Epithelial cell of proximal tubule (primary cell): ENCODE measurements at regions not wholly inside any gene's neighbourhood (a gene's known extent, or its start where the extent isn't known, plus 50 kb on each side); places are given as distances from the start of the nearest gene placed in this dataset.

Experiments used
- DNase-seq: peaks from one replicate; pipeline ENCODE4 v3.0.0-alpha.2; 2011; ENCODE audit warnings: low read depth
- H3K4me3 ChIP-seq: 2 replicates; pipeline ENCODE4 v1.5.1; 2011; ENCODE audit warnings: low read depth, mild to moderate bottlenecking, low read length
- TF ChIP-seq, protein P1 (sequence below): conservative IDR thresholded peaks from 2 replicates; pipeline ENCODE4 v1.5.1; 2012; ENCODE audit warnings: low read depth, mild to moderate bottlenecking, low read length

- TF ChIP-seq, protein P1, sequence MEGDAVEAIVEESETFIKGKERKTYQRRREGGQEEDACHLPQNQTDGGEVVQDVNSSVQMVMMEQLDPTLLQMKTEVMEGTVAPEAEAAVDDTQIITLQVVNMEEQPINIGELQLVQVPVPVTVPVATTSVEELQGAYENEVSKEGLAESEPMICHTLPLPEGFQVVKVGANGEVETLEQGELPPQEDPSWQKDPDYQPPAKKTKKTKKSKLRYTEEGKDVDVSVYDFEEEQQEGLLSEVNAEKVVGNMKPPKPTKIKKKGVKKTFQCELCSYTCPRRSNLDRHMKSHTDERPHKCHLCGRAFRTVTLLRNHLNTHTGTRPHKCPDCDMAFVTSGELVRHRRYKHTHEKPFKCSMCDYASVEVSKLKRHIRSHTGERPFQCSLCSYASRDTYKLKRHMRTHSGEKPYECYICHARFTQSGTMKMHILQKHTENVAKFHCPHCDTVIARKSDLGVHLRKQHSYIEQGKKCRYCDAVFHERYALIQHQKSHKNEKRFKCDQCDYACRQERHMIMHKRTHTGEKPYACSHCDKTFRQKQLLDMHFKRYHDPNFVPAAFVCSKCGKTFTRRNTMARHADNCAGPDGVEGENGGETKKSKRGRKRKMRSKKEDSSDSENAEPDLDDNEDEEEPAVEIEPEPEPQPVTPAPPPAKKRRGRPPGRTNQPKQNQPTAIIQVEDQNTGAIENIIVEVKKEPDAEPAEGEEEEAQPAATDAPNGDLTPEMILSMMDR: no peak
- no peak for DNase-seq
- H3K4me3 ChIP-seq: no peak overlapping the region
These were observed 1471.7 kb downstream of the CDH8 start for GRCh38 chr16:60564588-60564987.

GRCh38 chr16:60563166-60563565, 1473.1 kb downstream of the CDH8 start:
- TF ChIP-seq, protein P1: no peak
- DNase-seq: no peak
- no peak overlapping the region for H3K4me3 ChIP-seq

DNA sequence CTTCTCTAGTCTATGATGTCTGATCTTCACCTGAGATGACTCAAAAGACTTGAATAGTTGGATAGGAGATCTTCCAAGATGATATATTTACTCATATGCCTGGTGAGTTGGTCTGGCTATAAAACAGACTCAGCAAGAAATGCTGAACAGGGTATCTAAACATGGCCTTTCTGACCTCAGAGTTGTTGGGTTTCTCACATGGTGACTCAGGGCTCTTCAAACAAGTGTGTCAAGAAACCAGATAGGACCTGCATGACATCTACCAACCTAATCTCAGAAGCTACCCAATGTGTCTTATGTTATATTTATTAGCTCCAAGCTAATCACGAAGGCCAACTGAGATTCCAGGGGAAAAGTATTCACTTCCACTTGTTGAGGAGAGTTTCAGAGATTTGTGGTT, 1477.3 kb downstream of the CDH8 start:
- TF ChIP-seq, protein P1: no peak

GRCh38 chr16:60553090-60553757, 1483.0 kb downstream of the CDH8 start:
- TF ChIP-seq, protein P1: no peak
- no peak for DNase-seq

More for the DNA sequence above, 1477.3 kb downstream of the CDH8 start:
- H3K4me3 ChIP-seq: no peak overlapping the region
- DNase-seq: no peak

GRCh38 chr16:60541535-60541934, 1494.7 kb downstream of the CDH8 start:
- H3K4me3 ChIP-seq: no peak overlapping the region
- TF ChIP-seq, protein P1: no peak
- no peak for DNase-seq

More at GRCh38 chr16:60553090-60553757, 1483.0 kb downstream of the CDH8 start:
- H3K4me3 ChIP-seq: no peak overlapping the region

GRCh38 chr16:60510941-60511340, 1525.3 kb downstream of the CDH8 start:
- no peak for DNase-seq
- TF ChIP-seq, protein P1: no peak
- no peak overlapping the region for H3K4me3 ChIP-seq

DNA sequence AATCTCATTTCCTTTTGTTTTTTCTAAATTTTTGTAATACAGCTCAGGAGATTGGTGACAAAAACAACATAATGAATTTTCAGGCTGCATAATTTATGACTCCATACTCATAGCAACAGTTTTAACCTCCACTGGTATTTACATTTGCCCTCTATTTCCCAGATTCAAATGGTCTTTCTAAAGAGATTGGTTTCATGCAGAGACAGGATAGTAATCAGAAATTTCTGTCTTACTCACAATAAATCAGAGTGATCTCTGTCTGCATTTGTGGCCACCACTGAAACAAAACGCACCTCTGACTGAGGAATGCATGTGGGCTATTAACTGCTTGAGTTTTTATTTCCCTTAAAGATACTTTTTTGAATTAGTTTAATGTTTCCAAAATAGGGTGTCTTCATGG, 1526.0 kb downstream of the CDH8 start:
- H3K4me3 ChIP-seq: no peak overlapping the region
- DNase-seq: no peak
- TF ChIP-seq, protein P1: no peak
